ENCODE measurements at regions not wholly inside any gene's neighbourhood (a gene's known extent, or its start where the extent isn't known, plus 50 kb on each side); places are given as distances from the start of the nearest gene placed in this dataset.

- Histone ChIP-seq H3K4me3 (ENCODE audit: low read length) (no peak overlapping the region), H3K4me1 (ENCODE audit: insufficient read depth, low read length) (peaks cover 27% of the 10 kb centered on the region), H3K27me3 (ENCODE audit: insufficient read depth, low read length) (peaks cover 5% of the 10 kb centered on the region), H3K9me3 (ENCODE audit: low read depth, low read length) (peaks cover 6% of the 10 kb centered on the region)
These were observed 151.7 kb upstream of the FOXN2 start for GRCh38 chr2:48162742-48163141.

GRCh38 chr2:48165070-48165753 lies 149.3 kb upstream of the FOXN2 start:
- Histone ChIP-seq H3K4me3 (ENCODE audit: low read length) (no peak overlapping the region), H3K9me3 (ENCODE audit: low read depth, low read length) (no peaks in the 10 kb centered on the region), H3K27me3 (ENCODE audit: insufficient read depth, low read length) (no peaks in the 10 kb centered on the region), H3K4me1 (ENCODE audit: insufficient read depth, low read length) (peaks cover 49% of the 10 kb centered on the region)

- no peaks in the 10 kb centered on the region for H3K27me3 ChIP-seq (ENCODE audit: insufficient read depth, low read length)
- no peaks in the 10 kb centered on the region for H3K9me3 ChIP-seq (ENCODE audit: low read depth, low read length)
- H3K4me3 ChIP-seq (ENCODE audit: low read length) = no peak overlapping the region
- peaks cover 54% of the 10 kb centered on the region for H3K4me1 ChIP-seq (ENCODE audit: insufficient read depth, low read length)
These were observed 145.3 kb upstream of the FOXN2 start for GRCh38 chr2:48169141-48169592.

GRCh38 chr2:48170281-48170680 lies 144.2 kb upstream of the FOXN2 start:
- Histone ChIP-seq H3K9me3 (ENCODE audit: low read depth, low read length) (no peaks in the 10 kb centered on the region), H3K27me3 (ENCODE audit: insufficient read depth, low read length) (no peaks in the 10 kb centered on the region), H3K4me1 (ENCODE audit: insufficient read depth, low read length) (peaks cover 60% of the 10 kb centered on the region), H3K4me3 (ENCODE audit: low read length) (no peak overlapping the region)

- no peaks in the 10 kb centered on the region for H3K9me3 ChIP-seq (ENCODE audit: low read depth, low read length)
- no peaks in the 10 kb centered on the region for H3K27me3 ChIP-seq (ENCODE audit: insufficient read depth, low read length)
- H3K4me1 ChIP-seq (ENCODE audit: insufficient read depth, low read length) = peaks cover 51% of the 10 kb centered on the region
- H3K4me3 ChIP-seq (ENCODE audit: low read length) = no peak overlapping the region
These were observed 141.3 kb upstream of the FOXN2 start for GRCh38 chr2:48173141-48173540.

- no peaks in the 10 kb centered on the region for H3K9me3 ChIP-seq (ENCODE audit: low read depth, low read length)
- H3K4me1 ChIP-seq (ENCODE audit: insufficient read depth, low read length) = peaks cover 37% of the 10 kb centered on the region
- H3K27me3 ChIP-seq (ENCODE audit: insufficient read depth, low read length) = no peaks in the 10 kb centered on the region
- no peak overlapping the region for H3K4me3 ChIP-seq (ENCODE audit: low read length)
These were observed 140.0 kb upstream of the FOXN2 start for GRCh38 chr2:48174503-48174902.

GRCh38 chr2:48175254-48175653 lies 139.2 kb upstream of the FOXN2 start:
- no peak overlapping the region for H3K4me3 ChIP-seq (ENCODE audit: low read length)

GRCh38 chr2:48175656-48176055 lies 138.8 kb upstream of the FOXN2 start:
- H3K27me3 ChIP-seq (ENCODE audit: insufficient read depth, low read length) = no peaks in the 10 kb centered on the region
- H3K9me3 ChIP-seq (ENCODE audit: low read depth, low read length) = no peaks in the 10 kb centered on the region
- H3K4me3 ChIP-seq (ENCODE audit: low read length) = no peak overlapping the region
- H3K4me1 ChIP-seq (ENCODE audit: insufficient read depth, low read length) = peaks cover 26% of the 10 kb centered on the region

More at GRCh38 chr2:48175254-48175653, 139.2 kb upstream of the FOXN2 start:
- Histone ChIP-seq H3K4me1 (ENCODE audit: insufficient read depth, low read length) (peaks cover 30% of the 10 kb centered on the region), H3K9me3 (ENCODE audit: low read depth, low read length) (no peaks in the 10 kb centered on the region), H3K27me3 (ENCODE audit: insufficient read depth, low read length) (no peaks in the 10 kb centered on the region)

- peaks cover 24% of the 10 kb centered on the region for H3K4me1 ChIP-seq (ENCODE audit: insufficient read depth, low read length)
- H3K4me3 ChIP-seq (ENCODE audit: low read length) = no peak overlapping the region
- no peaks in the 10 kb centered on the region for H3K9me3 ChIP-seq (ENCODE audit: low read depth, low read length)
- H3K27me3 ChIP-seq (ENCODE audit: insufficient read depth, low read length) = no peaks in the 10 kb centered on the region
These were observed 137.6 kb upstream of the FOXN2 start for GRCh38 chr2:48176876-48177275.

GRCh38 chr2:48178611-48179010 lies 135.9 kb upstream of the FOXN2 start:
- no peaks in the 10 kb centered on the region for H3K27me3 ChIP-seq (ENCODE audit: insufficient read depth, low read length)
- peaks cover 19% of the 10 kb centered on the region for H3K4me1 ChIP-seq (ENCODE audit: insufficient read depth, low read length)
- no peaks in the 10 kb centered on the region for H3K9me3 ChIP-seq (ENCODE audit: low read depth, low read length)
- H3K4me3 ChIP-seq (ENCODE audit: low read length) = no peak overlapping the region

- Histone ChIP-seq H3K9me3 (ENCODE audit: low read depth, low read length) (no peaks in the 10 kb centered on the region), H3K27me3 (ENCODE audit: insufficient read depth, low read length) (no peaks in the 10 kb centered on the region), H3K4me3 (ENCODE audit: low read length) (no peak overlapping the region), H3K4me1 (ENCODE audit: insufficient read depth, low read length) (peaks cover 9% of the 10 kb centered on the region)
These were observed 133.9 kb upstream of the FOXN2 start for GRCh38 chr2:48180557-48180956.

- Histone ChIP-seq H3K9me3 (ENCODE audit: low read depth, low read length) (no peaks in the 10 kb centered on the region), H3K27me3 (ENCODE audit: insufficient read depth, low read length) (no peaks in the 10 kb centered on the region), H3K4me1 (ENCODE audit: insufficient read depth, low read length) (peaks cover 7% of the 10 kb centered on the region), H3K4me3 (ENCODE audit: low read length) (no peak overlapping the region)
These were observed 131.2 kb upstream of the FOXN2 start for GRCh38 chr2:48183276-48183675.

- H3K27me3 ChIP-seq (ENCODE audit: insufficient read depth, low read length) = no peaks in the 10 kb centered on the region
- H3K9me3 ChIP-seq (ENCODE audit: low read depth, low read length) = no peaks in the 10 kb centered on the region
- H3K4me1 ChIP-seq (ENCODE audit: insufficient read depth, low read length) = peaks cover 7% of the 10 kb centered on the region
- no peak overlapping the region for H3K4me3 ChIP-seq (ENCODE audit: low read length)
These were observed 130.5 kb upstream of the FOXN2 start for GRCh38 chr2:48183991-48184390.

- no peak overlapping the region for H3K4me3 ChIP-seq (ENCODE audit: low read length)
- peaks cover 25% of the 10 kb centered on the region for H3K4me1 ChIP-seq (ENCODE audit: insufficient read depth, low read length)
- H3K27me3 ChIP-seq (ENCODE audit: insufficient read depth, low read length) = no peaks in the 10 kb centered on the region
- no peaks in the 10 kb centered on the region for H3K9me3 ChIP-seq (ENCODE audit: low read depth, low read length)
These were observed 127.0 kb upstream of the FOXN2 start for GRCh38 chr2:48187503-48187902.

- no peaks in the 10 kb centered on the region for H3K9me3 ChIP-seq (ENCODE audit: low read depth, low read length)
- H3K4me3 ChIP-seq (ENCODE audit: low read length) = no peak overlapping the region
- H3K4me1 ChIP-seq (ENCODE audit: insufficient read depth, low read length) = peaks cover 25% of the 10 kb centered on the region
- no peaks in the 10 kb centered on the region for H3K27me3 ChIP-seq (ENCODE audit: insufficient read depth, low read length)
These were observed 124.8 kb upstream of the FOXN2 start for GRCh38 chr2:48189552-48190228.

- no peaks in the 10 kb centered on the region for H3K27me3 ChIP-seq (ENCODE audit: insufficient read depth, low read length)
- H3K9me3 ChIP-seq (ENCODE audit: low read depth, low read length) = no peaks in the 10 kb centered on the region
- H3K4me1 ChIP-seq (ENCODE audit: insufficient read depth, low read length) = peaks cover 19% of the 10 kb centered on the region
- H3K4me3 ChIP-seq (ENCODE audit: low read length) = no peak overlapping the region
These were observed 124.3 kb upstream of the FOXN2 start for GRCh38 chr2:48190230-48190629.
